Neural crest cell (in vitro differentiated cells): ENCODE measurements at regions not wholly inside any gene's neighbourhood (a gene's known extent, or its start where the extent isn't known, plus 50 kb on each side); places are given as distances from the start of the nearest gene placed in this dataset.

ENCODE experiments used
- DNase-seq: peaks from one replicate; pipeline ENCODE4 v3.0.0; 2021; ENCODE audit warnings: low read depth, mixed read lengths, low spot score
- H3K27ac Mint-ChIP-seq: one replicate; pipeline ENCODE4 v1.8.0; 2021; ENCODE audit warnings: mild to moderate bottlenecking, mixed read lengths; ENCODE audit not compliant: unreplicated experiment
- H3K27me3 Mint-ChIP-seq: 2 replicates; pipeline ENCODE4 v1.8.0; 2021; ENCODE audit warnings: low read depth, mild to moderate bottlenecking, mixed read lengths
- H3K36me3 Mint-ChIP-seq: 2 replicates; pipeline ENCODE4 v1.8.0; 2021; ENCODE audit warnings: low read depth, mild to moderate bottlenecking, mixed read lengths
- H3K4me1 Mint-ChIP-seq: 2 replicates; pipeline ENCODE4 v1.8.0; 2021; ENCODE audit warnings: mixed read lengths
- H3K4me3 Mint-ChIP-seq: one replicate; pipeline ENCODE4 v1.8.0; 2021; ENCODE audit warnings: mild to moderate bottlenecking, mixed read lengths
- H3K9me3 Mint-ChIP-seq: 2 replicates; pipeline ENCODE4 v1.8.0; 2021; ENCODE audit warnings: mixed read lengths
- TF ChIP-seq, protein P1 (sequence below): fragments of 200-600 bp; sonication (generic); conservative IDR thresholded peaks from 2 replicates; pipeline ENCODE4 v1.5.0; 2021; ENCODE audit warnings: antibody characterized with exemption, mild to moderate bottlenecking

DNA sequence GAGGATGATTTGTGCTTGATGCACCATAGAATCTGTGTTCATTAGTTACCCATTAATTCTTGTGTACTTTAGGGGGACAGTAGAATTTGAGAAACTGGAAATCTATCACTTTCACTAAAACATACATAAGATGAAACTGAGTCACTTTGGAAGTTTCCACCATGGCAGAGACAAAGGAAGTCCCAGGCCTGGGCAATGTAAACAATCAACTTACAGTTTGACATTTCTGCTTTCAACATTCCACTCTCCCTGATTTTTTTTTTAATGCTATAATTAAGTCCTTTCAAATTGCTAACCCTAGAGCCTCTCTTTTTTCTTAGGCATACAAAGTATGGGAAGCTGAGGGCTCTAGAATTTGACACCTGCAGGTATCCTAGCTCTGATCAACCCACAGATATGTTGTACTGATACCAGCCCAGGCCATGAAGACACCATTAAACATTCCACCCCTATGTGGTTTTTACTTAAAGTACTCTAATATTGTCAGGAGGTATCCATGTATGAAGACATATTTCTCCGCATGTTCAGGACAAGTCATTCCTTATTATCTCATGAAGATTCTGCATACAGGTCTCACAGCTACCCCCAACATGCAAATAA lies 88.5 kb upstream of the GLS start:
- TF ChIP-seq, protein P1, sequence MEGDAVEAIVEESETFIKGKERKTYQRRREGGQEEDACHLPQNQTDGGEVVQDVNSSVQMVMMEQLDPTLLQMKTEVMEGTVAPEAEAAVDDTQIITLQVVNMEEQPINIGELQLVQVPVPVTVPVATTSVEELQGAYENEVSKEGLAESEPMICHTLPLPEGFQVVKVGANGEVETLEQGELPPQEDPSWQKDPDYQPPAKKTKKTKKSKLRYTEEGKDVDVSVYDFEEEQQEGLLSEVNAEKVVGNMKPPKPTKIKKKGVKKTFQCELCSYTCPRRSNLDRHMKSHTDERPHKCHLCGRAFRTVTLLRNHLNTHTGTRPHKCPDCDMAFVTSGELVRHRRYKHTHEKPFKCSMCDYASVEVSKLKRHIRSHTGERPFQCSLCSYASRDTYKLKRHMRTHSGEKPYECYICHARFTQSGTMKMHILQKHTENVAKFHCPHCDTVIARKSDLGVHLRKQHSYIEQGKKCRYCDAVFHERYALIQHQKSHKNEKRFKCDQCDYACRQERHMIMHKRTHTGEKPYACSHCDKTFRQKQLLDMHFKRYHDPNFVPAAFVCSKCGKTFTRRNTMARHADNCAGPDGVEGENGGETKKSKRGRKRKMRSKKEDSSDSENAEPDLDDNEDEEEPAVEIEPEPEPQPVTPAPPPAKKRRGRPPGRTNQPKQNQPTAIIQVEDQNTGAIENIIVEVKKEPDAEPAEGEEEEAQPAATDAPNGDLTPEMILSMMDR = no peak
- DNase-seq = no peak
- Mint-ChIP-seq H3K4me1 (peaks cover 15% of the 10 kb centered on the region), H3K27ac (no peak overlapping the region), H3K9me3 (no peaks in the 10 kb centered on the region), H3K4me3 (no peak overlapping the region), H3K36me3 (no peaks in the 10 kb centered on the region), H3K27me3 (no peaks in the 10 kb centered on the region)

DNA sequence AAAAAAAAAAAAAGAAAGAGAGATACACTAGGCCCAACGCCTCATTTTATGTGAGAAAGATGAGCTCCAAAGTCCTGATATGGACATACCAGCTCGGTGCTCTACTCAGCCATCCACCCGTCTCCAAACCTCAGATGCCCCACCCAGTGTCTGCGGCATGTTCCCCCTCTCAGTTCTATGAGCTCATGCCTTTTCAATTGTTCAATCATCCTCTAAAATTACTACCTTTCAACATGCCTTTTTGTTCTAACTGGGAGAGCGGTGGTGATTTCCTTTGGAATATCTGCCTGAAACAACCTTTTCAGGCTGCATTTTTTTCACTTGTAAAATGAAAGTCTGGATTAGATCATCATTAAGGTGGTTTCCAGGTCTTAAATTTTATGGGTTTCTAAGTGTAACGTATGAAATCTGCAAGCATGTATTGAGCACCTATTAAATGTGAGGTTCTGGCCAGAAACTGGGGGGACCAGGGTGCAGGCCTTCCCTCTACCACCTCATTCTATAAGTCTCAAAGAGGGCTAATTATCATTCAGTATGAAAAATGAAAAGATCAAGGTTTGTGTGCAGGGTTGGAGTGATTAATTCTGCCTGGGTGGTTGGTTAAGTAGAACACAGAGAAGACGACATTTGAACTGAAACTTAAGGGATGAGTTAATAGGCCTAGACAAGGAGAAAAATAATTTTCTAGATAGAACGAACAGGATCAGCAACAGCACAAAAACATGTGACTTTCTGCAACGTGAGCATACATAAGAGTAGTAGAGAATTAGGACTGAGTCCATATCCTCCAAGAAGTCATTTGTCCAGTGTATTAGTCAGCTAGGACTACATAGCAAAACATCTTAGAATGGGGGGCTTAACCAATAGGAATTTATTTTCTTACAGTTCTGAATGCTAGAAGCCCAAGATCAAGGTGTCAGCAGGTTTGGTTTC lies 87.4 kb upstream of the GLS start:
- no peak for DNase-seq
- H3K36me3 Mint-ChIP-seq = no peaks in the 10 kb centered on the region
- H3K27me3 Mint-ChIP-seq = no peaks in the 10 kb centered on the region
- H3K27ac Mint-ChIP-seq = no peak overlapping the region
- TF ChIP-seq, protein P1 = no peak
- H3K4me3 Mint-ChIP-seq = no peak overlapping the region
- H3K4me1 Mint-ChIP-seq = peaks cover 15% of the 10 kb centered on the region
- no peaks in the 10 kb centered on the region for H3K9me3 Mint-ChIP-seq

DNA sequence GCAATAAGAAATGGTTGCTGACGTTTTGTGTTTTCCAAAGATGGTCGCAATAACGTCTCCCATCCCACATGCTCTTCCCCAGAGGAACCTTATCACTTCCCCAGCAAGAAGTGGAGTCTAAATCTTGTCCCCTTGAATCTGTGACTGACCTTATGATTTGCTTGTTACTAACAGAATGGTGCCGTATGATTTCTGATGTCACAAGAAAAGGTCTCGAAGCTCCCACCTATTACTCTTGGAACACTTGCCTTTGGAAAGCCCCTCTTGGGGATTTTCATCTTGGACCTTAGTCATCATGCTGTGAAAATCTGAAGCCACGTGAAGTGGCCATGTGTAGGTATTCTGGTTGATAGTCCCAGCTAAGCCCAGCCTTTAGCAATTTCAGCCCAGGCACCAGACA lies 86.2 kb upstream of the GLS start:
- Mint-ChIP-seq H3K9me3 (no peaks in the 10 kb centered on the region), H3K36me3 (no peaks in the 10 kb centered on the region), H3K27ac (no peak overlapping the region), H3K4me1 (peaks cover 13% of the 10 kb centered on the region), H3K27me3 (no peaks in the 10 kb centered on the region), H3K4me3 (no peak overlapping the region)
- TF ChIP-seq, protein P1 = no peak
- no peak for DNase-seq

DNA sequence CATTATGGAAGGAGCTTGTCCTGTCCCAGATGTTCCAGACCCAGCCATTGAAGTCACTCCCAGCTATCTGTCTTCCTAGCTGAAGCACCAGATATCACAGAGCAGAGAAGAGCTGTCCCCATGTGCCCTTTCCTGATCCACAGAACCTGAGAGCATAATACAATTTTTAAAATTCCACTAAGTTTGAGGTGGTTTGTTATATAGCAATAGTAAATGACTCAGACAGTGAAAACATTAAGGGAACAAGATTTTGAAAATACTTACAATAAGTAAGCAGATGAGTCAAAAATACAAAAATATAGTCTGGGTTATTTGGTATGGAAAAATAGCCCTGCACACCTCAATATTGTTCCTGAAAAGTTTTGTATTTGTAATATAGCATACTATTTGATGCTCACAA lies 85.8 kb upstream of the GLS start:
- DNase-seq = no peak
- TF ChIP-seq, protein P1 = no peak
- H3K9me3 Mint-ChIP-seq = no peaks in the 10 kb centered on the region
- no peak overlapping the region for H3K27ac Mint-ChIP-seq
- H3K4me1 Mint-ChIP-seq = peaks cover 10% of the 10 kb centered on the region
- no peaks in the 10 kb centered on the region for H3K36me3 Mint-ChIP-seq
- no peak overlapping the region for H3K4me3 Mint-ChIP-seq
- H3K27me3 Mint-ChIP-seq = no peaks in the 10 kb centered on the region

DNA sequence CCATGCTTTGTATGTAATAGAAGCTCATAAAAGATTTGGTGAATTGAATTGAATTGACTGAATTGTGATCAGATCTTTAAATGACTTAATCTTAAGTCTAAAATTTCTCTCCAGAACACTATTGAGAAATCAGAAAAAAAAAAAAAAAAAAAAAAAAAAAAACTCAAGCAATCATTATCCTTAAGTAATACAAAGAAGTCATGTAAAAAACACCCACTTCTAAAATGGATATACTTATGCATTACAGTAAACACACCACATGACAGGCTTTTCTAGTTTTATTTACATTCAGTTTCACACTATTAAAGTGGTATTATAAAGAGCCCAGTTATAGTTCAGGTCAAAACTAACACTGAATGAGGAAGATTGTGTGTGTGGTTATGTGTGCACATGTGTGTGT lies 84.9 kb upstream of the GLS start:
- TF ChIP-seq, protein P1 = no peak
- no peaks in the 10 kb centered on the region for H3K9me3 Mint-ChIP-seq
- H3K4me1 Mint-ChIP-seq = peaks cover 10% of the 10 kb centered on the region
- no peaks in the 10 kb centered on the region for H3K36me3 Mint-ChIP-seq
- H3K4me3 Mint-ChIP-seq = no peak overlapping the region
- no peak overlapping the region for H3K27ac Mint-ChIP-seq
- DNase-seq = no peak
- H3K27me3 Mint-ChIP-seq = no peaks in the 10 kb centered on the region
